Osteocyte (in vitro differentiated cells): ENCODE measurements at regions not wholly inside any gene's neighbourhood (a gene's known extent, or its start where the extent isn't known, plus 50 kb on each side); places are given as distances from the start of the nearest gene placed in this dataset.

ENCODE experiments used
- DNase-seq: peaks from one replicate; pipeline ENCODE4 v3.0.0; 2021; ENCODE audit warnings: mixed read lengths; ENCODE audit not compliant: unreplicated experiment; ENCODE audit errors: extremely low spot score
- H3K27ac Mint-ChIP-seq: one replicate; pipeline ENCODE4 v1.8.0; 2021; ENCODE audit warnings: mild to moderate bottlenecking, mixed read lengths; ENCODE audit not compliant: unreplicated experiment
- H3K27me3 Mint-ChIP-seq: one replicate; pipeline ENCODE4 v1.8.0; 2021; ENCODE audit warnings: mixed read lengths; ENCODE audit not compliant: unreplicated experiment
- H3K36me3 Mint-ChIP-seq: one replicate; pipeline ENCODE4 v1.8.0; 2021; ENCODE audit warnings: mixed read lengths; ENCODE audit not compliant: unreplicated experiment
- H3K4me1 Mint-ChIP-seq: one replicate; pipeline ENCODE4 v1.8.0; 2021; ENCODE audit warnings: mixed read lengths; ENCODE audit not compliant: unreplicated experiment
- H3K4me3 Mint-ChIP-seq: one replicate; pipeline ENCODE4 v1.8.0; 2021; ENCODE audit warnings: mild to moderate bottlenecking, moderate library complexity, mixed read lengths; ENCODE audit not compliant: unreplicated experiment
- H3K9me3 Mint-ChIP-seq: one replicate; pipeline ENCODE4 v1.8.0; 2021; ENCODE audit warnings: mixed read lengths; ENCODE audit not compliant: unreplicated experiment
- TF ChIP-seq, protein P1 (sequence below): fragments of 200-600 bp; sonication (generic); IDR thresholded peaks from 2 replicates; pipeline ENCODE4 v1.5.0; 2021; ENCODE audit warnings: antibody characterized with exemption, mild to moderate bottlenecking, moderate library complexity

DNA sequence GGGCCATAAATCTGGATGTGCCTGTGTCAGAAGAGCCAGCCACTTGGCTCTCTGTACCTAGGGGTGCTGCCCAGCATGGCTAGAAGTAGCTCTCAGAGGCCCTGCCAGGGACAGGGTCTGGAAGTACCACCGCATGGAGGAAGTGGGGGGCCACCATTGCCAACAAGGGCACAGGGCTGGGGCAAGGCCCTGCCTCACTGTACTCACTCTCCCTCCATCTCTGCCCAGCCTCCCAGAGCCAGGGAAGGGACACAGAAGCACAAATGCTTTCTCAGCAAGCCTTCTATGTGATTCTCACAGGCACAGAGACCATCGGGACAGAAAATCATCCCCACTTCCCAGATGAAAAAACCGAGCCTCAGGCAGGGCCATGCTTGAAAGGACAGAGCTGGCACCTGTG lies 138.1 kb downstream of the C5orf15 start:
- no peaks in the 10 kb centered on the region for H3K36me3 Mint-ChIP-seq
- TF ChIP-seq, protein P1, sequence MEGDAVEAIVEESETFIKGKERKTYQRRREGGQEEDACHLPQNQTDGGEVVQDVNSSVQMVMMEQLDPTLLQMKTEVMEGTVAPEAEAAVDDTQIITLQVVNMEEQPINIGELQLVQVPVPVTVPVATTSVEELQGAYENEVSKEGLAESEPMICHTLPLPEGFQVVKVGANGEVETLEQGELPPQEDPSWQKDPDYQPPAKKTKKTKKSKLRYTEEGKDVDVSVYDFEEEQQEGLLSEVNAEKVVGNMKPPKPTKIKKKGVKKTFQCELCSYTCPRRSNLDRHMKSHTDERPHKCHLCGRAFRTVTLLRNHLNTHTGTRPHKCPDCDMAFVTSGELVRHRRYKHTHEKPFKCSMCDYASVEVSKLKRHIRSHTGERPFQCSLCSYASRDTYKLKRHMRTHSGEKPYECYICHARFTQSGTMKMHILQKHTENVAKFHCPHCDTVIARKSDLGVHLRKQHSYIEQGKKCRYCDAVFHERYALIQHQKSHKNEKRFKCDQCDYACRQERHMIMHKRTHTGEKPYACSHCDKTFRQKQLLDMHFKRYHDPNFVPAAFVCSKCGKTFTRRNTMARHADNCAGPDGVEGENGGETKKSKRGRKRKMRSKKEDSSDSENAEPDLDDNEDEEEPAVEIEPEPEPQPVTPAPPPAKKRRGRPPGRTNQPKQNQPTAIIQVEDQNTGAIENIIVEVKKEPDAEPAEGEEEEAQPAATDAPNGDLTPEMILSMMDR, result no peak
- H3K4me1 Mint-ChIP-seq, result peaks cover 16% of the 10 kb centered on the region
- H3K9me3 Mint-ChIP-seq, result peaks cover 4% of the 10 kb centered on the region
- peaks cover 9% of the 10 kb centered on the region for H3K27me3 Mint-ChIP-seq
- DNase-seq, result no peak
- H3K4me3 Mint-ChIP-seq, result no peak overlapping the region
- H3K27ac Mint-ChIP-seq, result no peak overlapping the region

DNA sequence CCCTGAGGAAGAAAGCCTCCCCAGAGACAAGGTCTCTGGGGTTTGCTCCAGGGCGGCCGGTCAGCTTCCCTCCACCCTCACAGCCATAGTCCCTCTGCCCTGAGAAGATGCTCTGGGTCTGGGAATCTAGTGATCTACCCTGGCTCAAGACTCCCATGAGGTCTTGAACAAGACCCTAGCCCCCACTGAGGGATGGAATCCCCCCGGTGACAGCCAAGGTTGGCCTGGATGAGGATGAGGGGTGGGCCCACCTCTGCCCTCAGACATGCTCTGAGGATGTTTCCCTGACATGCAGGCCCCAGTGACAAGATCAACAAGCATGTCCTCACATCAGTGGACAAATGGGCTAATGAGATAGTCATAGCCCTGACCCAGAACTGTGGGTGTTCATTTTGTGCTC lies 138.6 kb downstream of the C5orf15 start:
- Mint-ChIP-seq H3K27ac (no peak overlapping the region), H3K4me3 (no peak overlapping the region), H3K27me3 (peaks cover 9% of the 10 kb centered on the region), H3K4me1 (peaks cover 16% of the 10 kb centered on the region), H3K9me3 (peaks cover 4% of the 10 kb centered on the region), H3K36me3 (no peaks in the 10 kb centered on the region)
- DNase-seq, result no peak
- TF ChIP-seq, protein P1, result no peak

DNA sequence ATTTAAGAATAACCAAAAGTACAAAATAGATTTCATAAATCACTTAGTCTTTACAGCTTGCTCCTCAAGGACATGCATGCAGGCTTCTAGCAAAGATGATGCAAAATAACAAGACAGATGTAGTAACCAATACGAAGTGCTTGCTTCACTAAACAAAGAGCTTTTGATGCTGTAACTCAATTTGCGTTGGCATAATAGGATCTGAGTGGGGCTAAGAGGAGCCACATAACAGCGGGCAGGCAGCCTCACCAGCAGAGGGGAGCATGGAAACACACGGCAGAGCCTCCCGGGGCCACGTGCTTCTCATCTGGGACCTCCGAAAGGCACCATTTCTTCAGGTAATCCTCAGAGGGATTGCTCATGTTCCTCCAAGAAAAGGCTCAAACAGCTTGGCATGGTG lies 139.7 kb downstream of the C5orf15 start:
- H3K4me3 Mint-ChIP-seq, result no peak overlapping the region
- no peak for DNase-seq
- peaks cover 5% of the 10 kb centered on the region for H3K27me3 Mint-ChIP-seq
- TF ChIP-seq, protein P1, result no peak
- no peaks in the 10 kb centered on the region for H3K36me3 Mint-ChIP-seq
- no peak overlapping the region for H3K27ac Mint-ChIP-seq
- H3K4me1 Mint-ChIP-seq, result peaks cover 16% of the 10 kb centered on the region
- H3K9me3 Mint-ChIP-seq, result no peaks in the 10 kb centered on the region

DNA sequence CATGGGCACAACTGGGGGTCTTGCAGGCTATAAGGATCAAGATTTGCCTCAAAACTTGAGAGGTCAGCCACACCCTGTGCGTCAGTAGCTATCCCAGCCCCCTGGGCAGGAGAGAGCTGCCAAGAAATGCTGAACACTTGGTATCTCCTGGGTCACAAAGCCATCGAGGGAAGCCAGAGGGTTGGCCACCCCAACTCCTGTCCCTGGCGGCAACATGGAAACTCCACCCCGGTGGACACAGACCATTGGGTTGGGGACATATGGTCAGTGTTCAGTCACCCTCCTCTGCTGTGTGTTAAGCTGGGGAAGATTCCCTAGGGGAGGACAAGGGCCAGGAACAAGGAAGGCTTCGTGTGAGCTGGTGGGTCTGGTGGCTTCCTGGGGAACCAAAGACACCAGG lies 140.6 kb downstream of the C5orf15 start:
- no peak overlapping the region for H3K4me3 Mint-ChIP-seq
- H3K36me3 Mint-ChIP-seq, result no peaks in the 10 kb centered on the region
- H3K27me3 Mint-ChIP-seq, result peaks cover 5% of the 10 kb centered on the region
- H3K9me3 Mint-ChIP-seq, result no peaks in the 10 kb centered on the region
- no peak for DNase-seq
- H3K4me1 Mint-ChIP-seq, result peaks cover 16% of the 10 kb centered on the region
- H3K27ac Mint-ChIP-seq, result no peak overlapping the region
- TF ChIP-seq, protein P1, result no peak

DNA sequence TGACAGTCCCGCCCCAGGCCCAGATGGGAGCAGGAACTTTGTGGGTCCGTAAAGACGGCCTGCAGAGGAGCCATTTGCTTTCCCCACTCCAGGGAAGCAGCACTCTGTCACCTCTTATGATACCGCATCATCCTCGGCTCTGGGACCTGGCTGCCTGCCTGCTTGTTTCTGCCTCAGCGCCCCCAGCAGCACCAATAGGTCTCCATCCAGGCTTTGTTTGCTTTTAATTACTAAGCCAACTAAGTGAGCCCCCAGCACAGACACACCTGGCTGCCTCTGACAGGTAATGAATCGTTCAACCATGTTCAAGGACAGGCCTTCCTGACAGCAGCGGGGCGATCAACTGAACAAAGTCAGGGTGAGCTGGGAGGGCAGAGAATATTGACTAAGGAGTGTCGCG lies 141.4 kb downstream of the C5orf15 start:
- no peaks in the 10 kb centered on the region for H3K9me3 Mint-ChIP-seq
- peaks cover 9% of the 10 kb centered on the region for H3K4me1 Mint-ChIP-seq
- DNase-seq, result no peak
- no peak overlapping the region for H3K4me3 Mint-ChIP-seq
- peaks cover 5% of the 10 kb centered on the region for H3K27me3 Mint-ChIP-seq
- H3K36me3 Mint-ChIP-seq, result no peaks in the 10 kb centered on the region
- TF ChIP-seq, protein P1, result no peak
- H3K27ac Mint-ChIP-seq, result no peak overlapping the region
